ENCODE measurements at regions not wholly inside any gene's neighbourhood (a gene's known extent, or its start where the extent isn't known, plus 50 kb on each side); places are given as distances from the start of the nearest gene placed in this dataset.
"Not testable (repeated sequence)": the region's sequence is repeated elsewhere in the genome, so short reads cannot be mapped to it uniquely, and the experiment has no call there.

GRCh38 chr1:69077198-69077597 lies 490.5 kb upstream of the LRRC7 start:
- DNase-seq (ENCODE audit: low spot score), result no peak

DNA sequence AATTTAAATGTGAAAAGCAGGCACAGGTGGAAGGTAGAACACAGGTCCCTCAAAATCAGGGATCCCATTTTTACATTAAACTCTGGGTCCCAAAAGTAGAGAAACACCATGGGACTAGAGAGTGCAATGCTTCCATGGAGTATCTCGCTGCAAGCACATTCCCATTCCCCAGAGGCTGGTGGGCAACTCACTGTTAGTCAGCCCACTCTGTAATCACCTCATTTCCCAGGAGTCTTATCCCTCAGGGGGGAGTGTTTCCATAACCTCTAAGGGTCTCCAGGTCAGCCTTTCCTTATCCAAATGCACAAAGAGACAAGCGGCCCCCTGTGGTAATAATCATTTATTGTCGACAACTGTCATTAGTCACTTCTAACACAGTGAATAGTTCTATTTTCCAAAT lies 490.1 kb upstream of the LRRC7 start:
- no peak for DNase-seq (ENCODE audit: low spot score)

- DNase-seq (ENCODE audit: low spot score), result no peak
Measured at GRCh38 chr1:69081668-69082067, 486.1 kb upstream of the LRRC7 start.

DNA sequence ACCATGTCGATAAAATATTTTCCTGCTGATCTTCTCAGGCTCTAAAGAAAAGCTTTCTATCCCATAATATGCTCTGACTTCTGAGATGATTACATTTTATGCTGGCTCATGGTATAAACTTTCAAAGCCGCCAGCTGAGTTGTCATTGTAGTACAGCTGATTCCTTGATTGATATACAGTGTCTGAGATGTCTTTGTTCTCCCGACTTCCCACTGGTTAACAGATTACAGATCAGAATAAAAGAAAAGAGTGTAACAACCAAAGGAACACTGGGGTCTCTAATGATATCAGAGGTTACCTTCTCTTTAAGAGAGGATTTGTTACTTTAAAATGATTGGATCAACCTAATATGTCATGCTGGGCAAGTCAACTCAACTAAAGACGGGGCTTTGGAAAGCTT lies 485.4 kb upstream of the LRRC7 start:
- DNase-seq (ENCODE audit: low spot score), result no peak

- no peak for DNase-seq (ENCODE audit: low spot score)
Measured at GRCh38 chr1:69086148-69086547, 481.6 kb upstream of the LRRC7 start.

DNA sequence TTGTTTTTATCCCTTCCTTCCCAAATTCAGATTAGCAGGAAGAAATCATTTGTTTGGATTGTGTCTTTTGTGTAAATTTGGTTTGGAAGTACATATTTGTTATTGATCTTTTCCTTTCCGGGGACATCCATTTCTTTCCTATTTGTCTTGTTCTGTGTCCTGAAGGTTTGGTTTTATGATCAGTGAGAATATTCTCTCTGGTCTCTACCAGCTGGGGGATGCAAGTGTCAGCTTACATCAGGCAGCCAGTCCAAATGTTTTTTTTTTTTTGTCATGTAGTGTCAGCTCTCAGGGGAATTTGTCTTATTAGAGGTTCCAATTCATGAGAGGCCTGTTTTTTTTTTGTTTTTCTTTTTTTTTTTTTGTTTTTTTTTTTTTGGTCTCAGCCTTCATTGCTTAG lies 479.2 kb upstream of the LRRC7 start:
- DNase-seq (ENCODE audit: low spot score), result no peak

GRCh38 chr1:69090170-69090569 lies 477.6 kb upstream of the LRRC7 start:
- DNase-seq (ENCODE audit: low spot score), result no peak

GRCh38 chr1:69090752-69091151 lies 477.0 kb upstream of the LRRC7 start:
- no peak for DNase-seq (ENCODE audit: low spot score)

DNA sequence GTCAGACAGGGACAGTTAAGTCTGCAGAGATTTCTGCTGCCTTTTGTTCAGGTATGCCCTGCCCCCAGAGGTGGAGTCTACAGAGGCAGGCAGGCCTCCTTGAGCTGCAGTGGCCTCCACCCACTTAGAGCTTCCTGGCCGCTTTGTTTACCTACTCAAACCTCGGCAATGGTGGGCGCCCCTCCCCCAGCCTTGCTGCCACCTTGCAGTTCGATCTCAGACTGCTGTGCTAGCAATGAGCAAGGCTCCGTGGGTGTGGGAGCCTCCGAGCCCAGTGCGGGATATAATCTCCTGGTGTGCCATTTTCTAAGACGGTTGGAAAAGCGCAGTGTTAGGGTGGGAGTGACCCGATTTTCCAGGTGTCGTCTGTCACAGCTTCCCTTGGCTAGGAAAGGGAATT lies 465.7 kb upstream of the LRRC7 start:
- not testable (repeated sequence) for DNase-seq (ENCODE audit: low spot score)

DNA sequence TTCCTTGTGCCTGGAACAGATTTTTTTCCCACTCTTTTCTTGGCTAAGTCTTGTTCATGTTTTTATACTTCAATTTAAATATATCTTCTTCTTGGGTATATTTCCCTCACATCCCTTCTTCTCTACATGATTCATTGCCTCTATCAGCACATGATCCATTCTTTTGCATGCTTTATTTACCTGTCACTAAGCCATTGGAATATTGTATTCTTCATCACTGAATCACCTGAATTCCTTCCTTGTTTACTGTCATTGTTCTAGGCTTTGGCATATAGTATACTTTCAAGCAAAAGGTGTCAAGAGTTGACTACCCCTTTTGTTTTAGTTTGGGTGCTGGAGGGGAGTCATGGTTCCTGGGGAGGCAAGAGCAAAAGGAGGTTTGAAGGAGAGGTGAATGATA lies 464.5 kb upstream of the LRRC7 start:
- no peak for DNase-seq (ENCODE audit: low spot score)

- DNase-seq (ENCODE audit: low spot score), result no peak
Measured at GRCh38 chr1:69103705-69104385, 463.9 kb upstream of the LRRC7 start.

- no peak for DNase-seq (ENCODE audit: low spot score)
Measured at GRCh38 chr1:69104894-69105293, 462.8 kb upstream of the LRRC7 start.

DNA sequence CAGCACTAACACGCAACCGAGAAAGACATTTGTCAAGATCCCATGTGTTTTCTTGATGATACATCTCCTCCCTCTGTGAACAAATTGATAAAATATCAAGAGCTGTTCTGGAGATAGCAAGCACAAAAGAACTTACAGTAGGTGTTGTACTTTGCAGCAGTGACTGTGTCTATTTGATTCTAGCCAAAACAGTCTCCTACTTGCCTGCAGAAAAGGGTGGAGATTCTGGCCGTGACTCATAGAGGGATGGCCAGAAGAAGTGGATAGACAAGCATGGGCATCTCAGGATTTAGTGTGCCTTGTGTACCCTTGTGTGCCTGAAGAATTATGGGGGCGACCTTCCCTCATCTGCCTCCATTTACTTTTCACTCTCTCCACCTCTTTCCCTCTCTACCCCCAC lies 458.4 kb upstream of the LRRC7 start:
- no peak for DNase-seq (ENCODE audit: low spot score)

- no peak for DNase-seq (ENCODE audit: low spot score)
Measured at GRCh38 chr1:69110851-69111250, 456.9 kb upstream of the LRRC7 start.

DNA sequence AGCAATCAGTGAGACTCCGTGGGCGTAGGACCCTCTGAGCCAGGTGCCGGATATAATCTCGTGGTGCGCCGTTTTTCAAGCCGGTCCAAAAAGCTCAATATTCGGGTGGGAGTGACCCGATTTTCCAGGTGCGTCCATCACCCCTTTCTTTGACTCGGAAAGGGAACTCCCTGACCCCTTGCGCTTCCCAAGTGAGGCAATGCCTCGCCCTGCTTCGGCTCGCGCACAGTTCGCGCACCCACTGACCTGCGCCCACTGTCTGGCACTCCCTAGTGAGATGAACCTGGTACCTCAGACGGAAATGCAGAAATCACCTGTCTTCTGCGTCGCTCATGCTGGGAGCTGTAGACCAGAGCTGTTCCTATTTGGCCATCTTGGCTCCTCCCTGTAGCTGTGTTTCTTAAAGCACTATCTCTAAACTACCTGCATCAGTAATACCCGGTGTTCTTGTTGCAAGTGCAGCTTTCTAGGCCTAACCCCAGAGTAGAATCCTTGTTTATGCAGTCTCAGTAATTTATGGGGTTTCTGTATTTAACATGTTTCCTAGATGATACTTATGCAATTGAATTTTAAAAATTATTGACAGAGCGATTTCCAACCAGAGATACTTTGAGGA lies 447.5 kb upstream of the LRRC7 start:
- not testable (repeated sequence) for DNase-seq (ENCODE audit: low spot score)

DNA sequence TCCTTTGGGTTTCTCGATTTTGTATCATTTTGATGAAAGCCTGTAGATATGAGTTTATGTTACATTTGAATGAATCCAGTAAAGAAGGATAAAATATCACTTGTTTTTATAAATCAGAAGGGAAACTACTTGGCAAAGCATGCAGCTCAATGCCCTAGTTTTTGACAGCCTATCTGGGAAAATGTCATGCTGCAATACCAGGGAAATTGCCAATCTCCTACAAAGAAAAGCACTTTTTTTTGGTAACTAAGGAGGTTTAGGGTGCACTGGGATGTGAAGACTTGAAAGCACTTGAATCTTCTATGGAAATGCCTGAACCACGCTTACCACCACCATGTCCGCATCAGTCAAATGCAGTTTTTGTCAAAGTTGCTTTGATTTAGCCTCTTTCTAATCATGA lies 446.9 kb upstream of the LRRC7 start:
- no peak for DNase-seq (ENCODE audit: low spot score)

GRCh38 chr1:69121723-69122122 lies 446.0 kb upstream of the LRRC7 start:
- DNase-seq (ENCODE audit: low spot score), result no peak

- DNase-seq (ENCODE audit: low spot score), result no peak
Measured at GRCh38 chr1:69122373-69122772, 445.3 kb upstream of the LRRC7 start.

- DNase-seq (ENCODE audit: low spot score), result no peak
Measured at GRCh38 chr1:69123486-69123885, 444.2 kb upstream of the LRRC7 start.

DNA sequence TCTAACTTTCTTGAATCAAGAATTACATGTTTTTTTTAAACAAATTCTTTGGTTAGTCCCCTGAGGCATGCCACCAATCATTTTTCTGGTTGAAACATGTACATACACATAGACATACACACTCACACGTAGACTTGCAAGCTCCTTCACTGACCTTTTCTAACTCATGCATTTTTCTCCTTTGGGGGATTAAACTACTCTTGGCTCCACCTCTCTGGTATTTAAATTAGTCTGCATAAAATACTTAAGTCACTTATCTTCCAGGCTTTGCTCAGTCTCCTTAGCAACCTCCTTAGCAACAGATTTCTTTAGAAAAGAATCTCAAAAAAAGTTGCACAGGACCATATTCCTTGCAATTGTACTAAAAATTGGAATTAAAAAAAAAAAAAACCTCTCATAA lies 440.9 kb upstream of the LRRC7 start:
- no peak for DNase-seq (ENCODE audit: low spot score)

DNA sequence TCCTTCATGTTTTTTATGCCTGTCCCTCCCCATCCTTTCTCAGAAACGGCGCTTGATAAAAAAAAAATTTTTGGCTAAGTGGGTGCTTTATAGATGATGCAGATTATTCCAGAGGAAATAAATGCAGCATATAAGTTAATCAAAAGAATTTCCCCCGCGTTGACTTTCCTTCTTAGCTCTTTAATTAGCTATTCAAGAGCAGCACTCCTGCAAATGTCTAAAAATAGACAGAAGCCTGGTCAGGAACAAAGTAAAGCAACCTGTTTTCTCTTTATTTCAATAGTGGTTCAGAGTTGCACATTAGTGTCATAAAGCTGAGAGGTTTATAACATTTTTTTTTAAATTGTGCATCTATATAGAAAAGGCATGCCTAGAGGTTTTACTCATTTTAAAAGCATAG lies 439.5 kb upstream of the LRRC7 start:
- DNase-seq (ENCODE audit: low spot score), result no peak

DNA sequence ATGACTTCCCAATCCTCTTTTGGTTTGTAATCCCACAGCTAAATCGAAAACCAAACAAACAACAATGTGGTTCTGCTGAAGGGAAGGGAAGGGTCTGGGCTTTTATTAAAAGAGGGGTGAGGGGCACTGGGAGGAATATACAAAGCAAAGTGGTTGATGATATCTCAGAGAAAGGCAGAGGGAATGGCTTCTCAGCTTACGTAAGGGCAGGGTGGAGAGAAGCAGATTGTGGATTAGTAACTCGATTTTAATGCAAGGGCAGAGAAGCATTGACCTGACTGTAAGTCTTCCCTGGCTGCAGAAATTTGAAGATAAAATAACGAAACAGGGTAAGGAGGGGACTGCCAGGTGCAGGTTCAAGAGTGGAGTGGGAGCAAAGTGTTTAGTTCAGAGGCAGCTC lies 438.2 kb upstream of the LRRC7 start:
- DNase-seq (ENCODE audit: low spot score), result no peak

GRCh38 chr1:69138172-69138571 lies 429.6 kb upstream of the LRRC7 start:
- DNase-seq (ENCODE audit: low spot score), result no peak

DNA sequence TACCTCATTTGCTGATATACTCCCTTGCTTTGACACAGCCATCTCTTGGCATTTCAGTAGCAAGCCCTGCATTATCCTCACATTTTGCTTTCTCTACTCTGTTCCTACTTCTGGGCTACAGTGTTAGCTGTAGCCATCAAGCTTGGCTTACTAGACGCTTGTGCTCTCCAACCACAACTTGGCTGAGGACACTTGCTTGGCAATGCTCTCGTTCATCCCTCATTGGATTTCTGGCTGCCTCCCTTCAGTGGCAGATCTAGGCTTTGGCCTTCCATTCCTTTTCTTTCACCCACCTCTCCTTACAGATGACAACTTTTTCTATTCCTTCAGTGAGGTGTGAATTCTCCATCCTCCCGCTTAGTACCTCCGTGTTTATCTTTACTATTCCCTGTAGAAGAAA lies 428.7 kb upstream of the LRRC7 start:
- no peak for DNase-seq (ENCODE audit: low spot score)

Data from HT-29 (cell line).